GM12878 (cell line): ENCODE measurements at regions not wholly inside any gene's neighbourhood (a gene's known extent, or its start where the extent isn't known, plus 50 kb on each side); places are given as distances from the start of the nearest gene placed in this dataset.

ENCODE experiments used
- ATAC-seq: fragments of 200-7000 bp; cut with Tn5 transposase; 3 replicates; pipeline ENCODE4 v1.9.1; 2020; ENCODE audit warnings: mild to moderate bottlenecking, moderate library complexity
- BruUV-seq: library from RNA; stranded (reverse); fragments of 400-500 nt; replicated peaks from 2 replicates; lab custom pipeline; 2021; lab: Mats Ljungman, UMichigan
- CTCF ChIA-PET: fragments of 300-600 bp; sonication (Branson Sonifier 250); formaldehyde crosslinking; extraction: SDS; loops from one replicate; lab custom pipeline; 2021; ENCODE audit warnings: inconsistent platforms; lab: Yijun Ruan, JAX
- POLR2A ChIA-PET: fragments of 350-600 bp; formaldehyde crosslinking; extraction: SDS; loops from one replicate; lab custom pipeline; 2021; ENCODE audit warnings: inconsistent platforms; lab: Charles Lee
- RAD21 ChIA-PET: fragments of 300-600 bp; sonication (Branson Sonifier 250); formaldehyde crosslinking; loops from one replicate; lab custom pipeline; 2023; ENCODE audit warnings: antibody characterized with exemption; ENCODE audit not compliant: unreplicated experiment; lab: Charles Lee
- SMC1A ChIA-PET: fragments of 300-600 bp; sonication (Branson Sonifier 250); formaldehyde crosslinking; loops from one replicate; lab custom pipeline; 2023; ENCODE audit not compliant: unreplicated experiment, uncharacterized antibody; lab: Charles Lee
- DNase-seq: peaks from one replicate; pipeline ENCODE4 v3.0.0-alpha.2; 2011; ENCODE audit warnings: low read depth, low spot score
- FAIRE-seq: peaks from 3 replicates; lab custom pipeline; 2011; peaks lifted over from hg19 to GRCh38; lab: Jason Lieb, UNC
- H2AFZ ChIP-seq: 2 replicates; pipeline ENCODE4 v1.6.0; 2011; ENCODE audit warnings: low read depth, low read length, control low read depth; ENCODE audit not compliant: control insufficient read depth
- H3K27ac ChIP-seq: 2 replicates; pipeline ENCODE4 v1.5.1; 2011; ENCODE audit warnings: control low read depth; ENCODE audit not compliant: control insufficient read depth, insufficient read depth
- H3K27me3 ChIP-seq, 2 experiments: replicated peaks in 1 of 2; 2 replicates each; pipeline versions ENCODE4 v1.6.0 to v1.6.1; 2011; ENCODE audit warnings: low read length in 1 of 2; ENCODE audit not compliant: control insufficient read depth in 2 of 2, insufficient read depth in 2 of 2
- H3K36me3 ChIP-seq, 2 experiments: 2 replicates each; pipeline ENCODE4 v1.5.1; 2011; ENCODE audit warnings: low read length in 1 of 2; ENCODE audit not compliant: control insufficient read depth in 2 of 2, insufficient read depth in 2 of 2
- H3K4me1 ChIP-seq: 2 replicates; pipeline ENCODE4 v1.6.1; 2011; ENCODE audit warnings: mild to moderate bottlenecking, low read length, moderate library complexity, mixed read lengths; ENCODE audit not compliant: control insufficient read depth, insufficient read depth
- H3K4me2 ChIP-seq: 2 replicates; pipeline ENCODE4 v1.6.0; 2011; ENCODE audit warnings: control low read depth; ENCODE audit not compliant: control insufficient read depth, insufficient read depth
- H3K4me3 ChIP-seq: fragments of 200-600 bp; sonication (generic); 2 replicates; pipeline ENCODE4 v1.5.1; 2016
- H3K79me2 ChIP-seq: 2 replicates; pipeline ENCODE4 v1.6.0; 2011; ENCODE audit warnings: low read length; ENCODE audit not compliant: control insufficient read depth, insufficient read depth
- H3K9ac ChIP-seq: 2 replicates; pipeline ENCODE4 v1.8.0; 2011; ENCODE audit warnings: low read length, control low read depth, mixed read lengths; ENCODE audit not compliant: control insufficient read depth, insufficient read depth
- H3K9me3 ChIP-seq: replicated peaks from 3 replicates; pipeline ENCODE4 v1.5.1; 2011; ENCODE audit warnings: mild to moderate bottlenecking, low read length; ENCODE audit not compliant: control insufficient read depth, insufficient read depth
- H4K20me1 ChIP-seq: 2 replicates; pipeline ENCODE4 v1.6.0; 2011; ENCODE audit not compliant: control insufficient read depth, insufficient read depth
- BHLHE40 ChIP-seq, 2 experiments: fragments of 450-650 bp in 1 of 2; IDR thresholded peaks; 2 replicates each; pipeline ENCODE4 v1.6.1; 2011 to 2017; ENCODE audit warnings: low read depth in 2 of 2, borderline replicate concordance in 1 of 2, improper control_type of control experiment in 1 of 2, low read length in 1 of 2, mild to moderate bottlenecking in 1 of 2
- CHD4 ChIP-seq: fragments of 200-600 bp; sonication (generic); IDR thresholded peaks from 2 replicates; pipeline ENCODE4 v1.6.1; 2016; ENCODE audit warnings: mild to moderate bottlenecking
- CREM ChIP-seq: IDR thresholded peaks from 2 replicates; pipeline ENCODE4 v1.6.1; 2014; ENCODE audit warnings: antibody characterized with exemption, low read depth
- GATAD2B ChIP-seq: fragments of 450-650 bp; conservative IDR thresholded peaks from 2 replicates; pipeline ENCODE4 v1.6.1; 2017; ENCODE audit warnings: low read depth, mild to moderate bottlenecking, moderate library complexity
- HDAC2 ChIP-seq: fragments of 200-600 bp; sonication (generic); IDR thresholded peaks from 2 replicates; pipeline ENCODE4 v1.6.1; 2017
- KAT2A ChIP-seq: conservative IDR thresholded peaks from 2 replicates; pipeline ENCODE4 v1.6.1; 2011; ENCODE audit warnings: low read depth, low read length; ENCODE audit not compliant: control insufficient read depth
- LARP7 ChIP-seq: fragments of 450-650 bp; IDR thresholded peaks from 2 replicates; pipeline ENCODE4 v1.6.1; 2017; ENCODE audit warnings: mild to moderate bottlenecking
- MEF2A ChIP-seq: IDR thresholded peaks from 2 replicates; pipeline ENCODE4 v1.6.1; 2011; ENCODE audit warnings: low read depth, mild to moderate bottlenecking, low read length, moderate library complexity; ENCODE audit not compliant: insufficient read depth
- NBN ChIP-seq: fragments of 450-650 bp; IDR thresholded peaks from 2 replicates; pipeline ENCODE4 v1.6.1; 2016
- NR2C1 ChIP-seq: fragments of 450-650 bp; IDR thresholded peaks from 2 replicates; pipeline ENCODE4 v1.6.1; 2017; ENCODE audit warnings: antibody characterized with exemption, mild to moderate bottlenecking, moderate library complexity
- NR2C2 ChIP-seq: IDR thresholded peaks from 2 replicates; pipeline ENCODE4 v1.6.1; 2011; ENCODE audit warnings: borderline replicate concordance, low read depth; ENCODE audit not compliant: control insufficient read depth, insufficient read length
- PAX5 ChIP-seq: IDR thresholded peaks from 2 replicates; pipeline ENCODE4 v1.6.1; 2011; ENCODE audit warnings: low read depth, low read length, borderline replicate concordance
- RAD21 ChIP-seq: IDR thresholded peaks from 2 replicates; pipeline ENCODE4 v1.6.1; 2011; ENCODE audit warnings: mild to moderate bottlenecking, low read depth, low read length, moderate library complexity; ENCODE audit not compliant: insufficient read depth
- RELA ChIP-seq: fragments of 450-650 bp; IDR thresholded peaks from 2 replicates; pipeline ENCODE4 v1.8.0; 2014; ENCODE audit warnings: borderline replicate concordance; ENCODE audit not compliant: partially characterized antibody
- SIX5 ChIP-seq: IDR thresholded peaks from 2 replicates; pipeline ENCODE4 v1.6.1; 2011; ENCODE audit warnings: mild to moderate bottlenecking, low read depth, low read length, moderate library complexity; ENCODE audit not compliant: severe bottlenecking
- SMAD1 ChIP-seq: fragments of 450-650 bp; IDR thresholded peaks from 2 replicates; pipeline ENCODE4 v1.6.1; 2018; ENCODE audit warnings: mild to moderate bottlenecking, low read depth; ENCODE audit not compliant: partially characterized antibody
- SMAD5 ChIP-seq: IDR thresholded peaks from 2 replicates; pipeline ENCODE4 v1.6.1; 2016; ENCODE audit warnings: antibody characterized with exemption, low read depth
- TARDBP ChIP-seq: IDR thresholded peaks from 2 replicates; pipeline ENCODE4 v1.6.1; 2016; ENCODE audit warnings: borderline replicate concordance
- WGBS: methylation state at CpG from one replicate; pipeline ENCODE4 v1.1.6; 2016; ENCODE audit warnings: low lambda C conversion rate; ENCODE audit not compliant: insufficient replicate concordance, insufficient coverage; ENCODE audit errors: missing lambda C conversion rate; 5-methylcytosine and 5-hydroxymethylcytosine counted together
- in situ Hi-C: fragments of 300-500 bp; cut with MboI; formaldehyde crosslinking; loops from 9 replicates; pipeline ENCODE4 v1.14.3; 2018; ENCODE audit warnings: mixed read lengths
- intact Hi-C: fragments of 100-400 bp; cut with micrococcal nuclease; formaldehyde crosslinking; loops from one replicate; pipeline ENCODE4 v1.14.2; 2022; ENCODE audit not compliant: unreplicated experiment

GRCh38 chr3:111335512-111336303 is 206.3 kb upstream of the CD96 start:
- Histone ChIP-seq H3K4me3 (no peak overlapping the region), H3K27me3 (no peaks in the 10 kb centered on the region), H3K36me3 (no peaks in the 10 kb centered on the region), H3K27ac (no peak overlapping the region), H3K4me2 (no peak overlapping the region), H2AFZ (no peak overlapping the region), H3K9ac (no peak overlapping the region), H3K79me2 (no peaks in the 10 kb centered on the region), H3K4me1 (no peaks in the 10 kb centered on the region), H3K9me3 (no peaks in the 10 kb centered on the region), H4K20me1 (no peaks in the 10 kb centered on the region)
- CTCF ChIA-PET, result interaction anchor here (0.9 to 1.4 kb wide), 5 partner anchors 10 to 206 kb away, joined by 3 read pairs; partner anchors contain the start of gene CD96
- POLR2A ChIA-PET, result no interaction called here
- DNase-seq, result no peak
- 0 out of 3 replicates have a peak, but pooled peaks have one; percentile 18 for ATAC-seq
- SMC1A ChIA-PET, result interaction anchor here (1.6 to 2.0 kb wide), 2 partner anchors 10 to 12 kb away, joined by 4 read pairs; no protein-coding TSS in a partner anchor
- no TSS peak for BruUV-seq
- no peak for FAIRE-seq
- TF ChIP-seq RELA, result no peak
- TF ChIP-seq SMAD1, result no peak
- no peak for TF ChIP-seq LARP7
- TF ChIP-seq MEF2A, result no peak
- TF ChIP-seq RAD21, result no peak
- TF ChIP-seq CREM, result no peak
- intact Hi-C loops, result no loop called here
- WGBS, result 46% methylated on average over 2 of the region's 2 CpGs
- in situ Hi-C loops, result no loop called here
- RAD21 ChIA-PET, result no interaction called here

DNA sequence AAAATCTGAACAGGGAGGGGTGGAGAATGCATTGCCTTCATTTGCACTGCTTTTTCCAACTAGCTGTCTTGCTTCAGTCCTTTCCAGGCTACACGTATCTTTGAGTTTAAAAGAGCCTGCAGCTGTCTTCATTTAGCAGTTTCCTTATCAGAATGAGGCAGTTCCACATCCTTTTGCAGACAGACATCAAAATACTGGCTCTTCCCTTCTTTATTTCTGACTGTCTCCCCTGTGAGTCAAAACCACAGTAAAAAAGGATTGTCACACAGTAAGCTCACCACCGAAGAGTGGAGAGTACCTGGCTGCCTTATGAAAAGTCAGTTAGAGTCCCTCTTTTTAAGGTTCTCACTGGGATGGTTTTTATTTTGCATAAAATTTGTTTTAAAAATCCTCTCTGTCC is 205.5 kb upstream of the CD96 start:
- Histone ChIP-seq H4K20me1 (no peaks in the 10 kb centered on the region), H3K4me1 (no peaks in the 10 kb centered on the region), H3K27me3 (no peaks in the 10 kb centered on the region), H3K4me3 (no peak overlapping the region), H3K36me3 (no peaks in the 10 kb centered on the region), H3K9me3 (no peaks in the 10 kb centered on the region), H3K9ac (no peak overlapping the region), H3K79me2 (no peaks in the 10 kb centered on the region), H3K4me2 (no peak overlapping the region), H2AFZ (no peak overlapping the region), H3K27ac (no peak overlapping the region)
- WGBS, result 7% methylated on average over 2 of the region's 2 CpGs
- in situ Hi-C loops (no loop called here), intact Hi-C loops (no loop called here)
- RAD21 ChIA-PET, result no interaction called here
- POLR2A ChIA-PET, result no interaction called here
- FAIRE-seq (no peak), ATAC-seq (no peak), DNase-seq (no peak)
- no TSS peak for BruUV-seq
- CTCF ChIA-PET, result interaction anchor here (0.8 to 1.4 kb wide), 5 partner anchors 9 to 205 kb away, joined by 3 read pairs; partner anchors contain the start of gene CD96
- SMC1A ChIA-PET, result interaction anchor here (1.6 to 2.0 kb wide), 2 partner anchors 9 to 13 kb away, joined by 4 read pairs; no protein-coding TSS in a partner anchor
- TF ChIP-seq SMAD5 (no peak), NR2C2 (no peak), GATAD2B (no peak), PAX5 (no peak), NR2C1 (no peak), TARDBP (no peak), HDAC2 (no peak), MEF2A (no peak), NBN (no peak), BHLHE40 (IDR thresholded peaks at IDR 0.05; ENCODE audit: borderline replicate concordance in 1 of 2, low read depth in 2 of 2, low read length in 1 of 2) (no peak), CHD4 (no peak), SIX5 (no peak), KAT2A (no peak)
